Liver (tissue), 8 donors: ENCODE measurements at regions not wholly inside any gene's neighbourhood (a gene's known extent, or its start where the extent isn't known, plus 50 kb on each side); places are given as distances from the start of the nearest gene placed in this dataset.

ENCODE experiments used
- DNase-seq: peaks from one replicate; pipeline ENCODE4 v3.0.0-alpha.2; 2017; ENCODE audit warnings: low spot score
- H3K27ac ChIP-seq, 2 donors: one replicate each; pipeline ENCODE4 v1.7.0; 2013; ENCODE audit warnings: inconsistent platforms in 2 of 2, low read length in 2 of 2, control low read depth in 1 of 2, low read depth in 1 of 2, mild to moderate bottlenecking in 1 of 2
- H3K27me3 ChIP-seq, 4 donors: one replicate each; pipeline versions ENCODE4 v1.6.1 to v1.7.0; 2013; ENCODE audit warnings: low read length in 3 of 4, inconsistent platforms in 1 of 4, mild to moderate bottlenecking in 1 of 4, moderate library complexity in 1 of 4; ENCODE audit not compliant: control insufficient read depth in 4 of 4, insufficient read depth in 4 of 4
- H3K36me3 ChIP-seq, 4 donors: one replicate each; pipeline versions ENCODE4 v1.6.1 to v1.7.0; 2013; ENCODE audit warnings: low read length in 3 of 4, mild to moderate bottlenecking in 3 of 4, low read depth in 1 of 4, moderate library complexity in 1 of 4; ENCODE audit not compliant: control insufficient read depth in 4 of 4, insufficient read depth in 3 of 4
- H3K4me1 ChIP-seq, 4 donors: one replicate each; pipeline versions ENCODE4 v1.6.1 to v1.7.0; 2013; ENCODE audit warnings: low read length in 3 of 4, mild to moderate bottlenecking in 3 of 4, moderate library complexity in 1 of 4; ENCODE audit not compliant: control insufficient read depth in 4 of 4, insufficient read depth in 4 of 4
- H3K4me3 ChIP-seq, 3 donors: one replicate each; pipeline versions ENCODE4 v1.6.1 to v1.7.0; 2013; ENCODE audit warnings: low read length in 3 of 3, control low read depth in 1 of 3, low read depth in 1 of 3, mild to moderate bottlenecking in 1 of 3
- H3K9ac ChIP-seq, 2 donors: one replicate each; pipeline ENCODE4 v1.7.0; 2013; ENCODE audit warnings: low read length in 2 of 2, mild to moderate bottlenecking in 2 of 2, moderate library complexity in 2 of 2, control low read depth in 1 of 2, low read depth in 1 of 2
- H3K9me3 ChIP-seq, 4 donors: one replicate each; pipeline versions ENCODE4 v1.6.1 to v1.7.0; 2013; ENCODE audit warnings: low read length in 3 of 4; ENCODE audit not compliant: control insufficient read depth in 4 of 4
- CTCF ChIP-seq: fragments of 150-350 bp; IDR thresholded peaks from 2 replicates; pipeline ENCODE4 v1.5.1; 2017; ENCODE audit warnings: improper control_type of control experiment, low read depth, low read length; ENCODE audit not compliant: missing input control
- FOXA1 ChIP-seq: IDR thresholded peaks from 2 replicates; pipeline ENCODE4 v1.6.1; 2016; ENCODE audit warnings: antibody characterized with exemption
- FOXA2 ChIP-seq: IDR thresholded peaks from 2 replicates; pipeline ENCODE4 v1.6.1; 2016; ENCODE audit warnings: antibody characterized with exemption
- GABPA ChIP-seq, 2 donors: IDR thresholded peaks in 1 of 2; conservative IDR thresholded peaks in 1 of 2; 2 replicates each; pipeline ENCODE4 v1.6.1; 2016; ENCODE audit warnings: antibody characterized with exemption in 2 of 2, mild to moderate bottlenecking in 1 of 2, moderate library complexity in 1 of 2
- HNF4A ChIP-seq, 2 donors: conservative IDR thresholded peaks; 2 replicates each; pipeline ENCODE4 v1.6.1; 2016; ENCODE audit warnings: antibody characterized with exemption in 2 of 2, mild to moderate bottlenecking in 2 of 2
- HNF4G ChIP-seq: IDR thresholded peaks from 2 replicates; pipeline ENCODE4 v1.6.1; 2016; ENCODE audit warnings: antibody characterized with exemption
- MAX ChIP-seq: IDR thresholded peaks from 2 replicates; pipeline ENCODE4 v1.6.1; 2016; ENCODE audit warnings: antibody characterized with exemption
- NR2F2 ChIP-seq: IDR thresholded peaks from 2 replicates; pipeline ENCODE4 v1.6.1; 2016; ENCODE audit warnings: antibody characterized with exemption
- RAD21 ChIP-seq, 2 donors: IDR thresholded peaks; 2 replicates each; pipeline ENCODE4 v1.6.1; 2016; ENCODE audit warnings: antibody characterized with exemption in 2 of 2, mild to moderate bottlenecking in 2 of 2
- RXRA ChIP-seq, 2 donors: IDR thresholded peaks; 2 replicates each; pipeline ENCODE4 v1.6.1; 2017 to 2018; ENCODE audit warnings: antibody characterized with exemption in 2 of 2, mild to moderate bottlenecking in 1 of 2
- SP1 ChIP-seq: IDR thresholded peaks from 2 replicates; pipeline ENCODE4 v1.6.1; 2018; ENCODE audit warnings: antibody characterized with exemption, mild to moderate bottlenecking
- TAF1 ChIP-seq: conservative IDR thresholded peaks from 2 replicates; pipeline ENCODE4 v1.6.1; 2016; ENCODE audit warnings: antibody characterized with exemption, mild to moderate bottlenecking
- YY1 ChIP-seq: IDR thresholded peaks from 2 replicates; pipeline ENCODE4 v1.6.1; 2016; ENCODE audit warnings: antibody characterized with exemption, mild to moderate bottlenecking
- WGBS: extraction: QIAGEN DNeasy Blood & Tissue Kit; methylation state at CpG from one replicate; pipeline ENCODE4 v1.1.7; 2013; 5-methylcytosine and 5-hydroxymethylcytosine counted together
- TF ChIP-seq, protein P1 (sequence below): IDR thresholded peaks from 2 replicates; pipeline ENCODE4 v1.6.1; 2016; ENCODE audit warnings: antibody characterized with exemption, mild to moderate bottlenecking
- TF ChIP-seq, protein P2 (sequence below): IDR thresholded peaks from 2 replicates; pipeline ENCODE4 v1.6.1; 2016; ENCODE audit warnings: antibody characterized with exemption
- TF ChIP-seq, protein P3 (sequence below): IDR thresholded peaks from 2 replicates; pipeline ENCODE4 v1.6.1; 2016; ENCODE audit warnings: antibody characterized with exemption
- donor health status: healthy.
- donor health status: healthy.
- donor health status: healthy.
- donor health status: healthy.
- donor health status: healthy.

GRCh38 chr4:169902658-169903345 is 123.4 kb downstream of the MFAP3L start:
- DNase-seq, result no peak
- peaks cover 5 to 27% (median 13%) of the 10 kb centered on the region in 4 donors for H3K4me1 ChIP-seq

GRCh38 chr4:169900241-169900845 is 125.9 kb downstream of the MFAP3L start:
- no peaks in the 10 kb centered on the region for H3K9me3 ChIP-seq
- H3K27me3 ChIP-seq, result no peaks in the 10 kb centered on the region
- TF ChIP-seq, protein P1, sequence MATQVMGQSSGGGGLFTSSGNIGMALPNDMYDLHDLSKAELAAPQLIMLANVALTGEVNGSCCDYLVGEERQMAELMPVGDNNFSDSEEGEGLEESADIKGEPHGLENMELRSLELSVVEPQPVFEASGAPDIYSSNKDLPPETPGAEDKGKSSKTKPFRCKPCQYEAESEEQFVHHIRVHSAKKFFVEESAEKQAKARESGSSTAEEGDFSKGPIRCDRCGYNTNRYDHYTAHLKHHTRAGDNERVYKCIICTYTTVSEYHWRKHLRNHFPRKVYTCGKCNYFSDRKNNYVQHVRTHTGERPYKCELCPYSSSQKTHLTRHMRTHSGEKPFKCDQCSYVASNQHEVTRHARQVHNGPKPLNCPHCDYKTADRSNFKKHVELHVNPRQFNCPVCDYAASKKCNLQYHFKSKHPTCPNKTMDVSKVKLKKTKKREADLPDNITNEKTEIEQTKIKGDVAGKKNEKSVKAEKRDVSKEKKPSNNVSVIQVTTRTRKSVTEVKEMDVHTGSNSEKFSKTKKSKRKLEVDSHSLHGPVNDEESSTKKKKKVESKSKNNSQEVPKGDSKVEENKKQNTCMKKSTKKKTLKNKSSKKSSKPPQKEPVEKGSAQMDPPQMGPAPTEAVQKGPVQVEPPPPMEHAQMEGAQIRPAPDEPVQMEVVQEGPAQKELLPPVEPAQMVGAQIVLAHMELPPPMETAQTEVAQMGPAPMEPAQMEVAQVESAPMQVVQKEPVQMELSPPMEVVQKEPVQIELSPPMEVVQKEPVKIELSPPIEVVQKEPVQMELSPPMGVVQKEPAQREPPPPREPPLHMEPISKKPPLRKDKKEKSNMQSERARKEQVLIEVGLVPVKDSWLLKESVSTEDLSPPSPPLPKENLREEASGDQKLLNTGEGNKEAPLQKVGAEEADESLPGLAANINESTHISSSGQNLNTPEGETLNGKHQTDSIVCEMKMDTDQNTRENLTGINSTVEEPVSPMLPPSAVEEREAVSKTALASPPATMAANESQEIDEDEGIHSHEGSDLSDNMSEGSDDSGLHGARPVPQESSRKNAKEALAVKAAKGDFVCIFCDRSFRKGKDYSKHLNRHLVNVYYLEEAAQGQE, result no peak
- TF ChIP-seq HNF4G (no peak), FOXA2 (no peak), TAF1 (no peak), RAD21 (IDR thresholded peaks at IDR 0.05) (no peak), NR2F2 (no peak), FOXA1 (no peak)
- TF ChIP-seq, protein P2, sequence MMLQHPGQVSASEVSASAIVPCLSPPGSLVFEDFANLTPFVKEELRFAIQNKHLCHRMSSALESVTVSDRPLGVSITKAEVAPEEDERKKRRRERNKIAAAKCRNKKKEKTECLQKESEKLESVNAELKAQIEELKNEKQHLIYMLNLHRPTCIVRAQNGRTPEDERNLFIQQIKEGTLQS, result no peak
- TF ChIP-seq, protein P3, sequence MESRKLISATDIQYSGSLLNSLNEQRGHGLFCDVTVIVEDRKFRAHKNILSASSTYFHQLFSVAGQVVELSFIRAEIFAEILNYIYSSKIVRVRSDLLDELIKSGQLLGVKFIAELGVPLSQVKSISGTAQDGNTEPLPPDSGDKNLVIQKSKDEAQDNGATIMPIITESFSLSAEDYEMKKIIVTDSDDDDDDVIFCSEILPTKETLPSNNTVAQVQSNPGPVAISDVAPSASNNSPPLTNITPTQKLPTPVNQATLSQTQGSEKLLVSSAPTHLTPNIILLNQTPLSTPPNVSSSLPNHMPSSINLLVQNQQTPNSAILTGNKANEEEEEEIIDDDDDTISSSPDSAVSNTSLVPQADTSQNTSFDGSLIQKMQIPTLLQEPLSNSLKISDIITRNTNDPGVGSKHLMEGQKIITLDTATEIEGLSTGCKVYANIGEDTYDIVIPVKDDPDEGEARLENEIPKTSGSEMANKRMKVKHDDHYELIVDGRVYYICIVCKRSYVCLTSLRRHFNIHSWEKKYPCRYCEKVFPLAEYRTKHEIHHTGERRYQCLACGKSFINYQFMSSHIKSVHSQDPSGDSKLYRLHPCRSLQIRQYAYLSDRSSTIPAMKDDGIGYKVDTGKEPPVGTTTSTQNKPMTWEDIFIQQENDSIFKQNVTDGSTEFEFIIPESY, result no peak
- H3K4me1 ChIP-seq, result peaks cover 0 to 13% (median 3%) of the 10 kb centered on the region in 4 donors
- DNase-seq, result no peak
- 87% methylated on average over 6 of the region's 6 CpGs for WGBS
- no peak overlapping the region for H3K4me3 ChIP-seq
- H3K27ac ChIP-seq, result no peak overlapping the region
- no peaks in the 10 kb centered on the region for H3K36me3 ChIP-seq
- no peak overlapping the region for H3K9ac ChIP-seq

More at GRCh38 chr4:169902658-169903345, 123.4 kb downstream of the MFAP3L start:
- H3K9me3 ChIP-seq, result no peaks in the 10 kb centered on the region
- H3K9ac ChIP-seq, result no peak overlapping the region
- H3K36me3 ChIP-seq, result no peaks in the 10 kb centered on the region
- TF ChIP-seq SP1 (peak; percentile 27), YY1 (peak; percentile 9), HNF4A (conservative IDR thresholded peaks at IDR 0.05) (peak; percentile 25 to 81), RXRA (IDR thresholded peaks at IDR 0.05) (peak; percentile 19 to 72), CTCF (peak; percentile 59), RAD21 (IDR thresholded peaks at IDR 0.05) (peak; percentile 91 to 94), FOXA1 (no peak), NR2F2 (no peak), MAX (peak; percentile 65), GABPA (IDR thresholded peaks at IDR 0.05 in 1 of 2, conservative IDR thresholded peaks at IDR 0.05 in 1 of 2) (no peak), HNF4G (no peak)
- TF ChIP-seq, protein P2, result no peak
- H3K4me3 ChIP-seq, result peak overlapping the region; percentile 1 to 33 (median 28)
- no peaks in the 10 kb centered on the region for H3K27me3 ChIP-seq
- peak overlapping the region; percentile 45 to 51 for H3K27ac ChIP-seq
- 38% methylated on average over 9 of the region's 9 CpGs for WGBS
